CD4-positive, alpha-beta T cell (primary cell): ENCODE measurements at regions not wholly inside any gene's neighbourhood (a gene's known extent, or its start where the extent isn't known, plus 50 kb on each side); places are given as distances from the start of the nearest gene placed in this dataset.

ENCODE experiments used
- ATAC-seq: fragments of 200-7000 bp; cut with Tn5 transposase; one replicate; pipeline ENCODE4 v1.10.0; 2022; ENCODE audit warnings: mild to moderate bottlenecking; ENCODE audit not compliant: poor library complexity
- CTCF ChIA-PET: fragments of 350-600 bp; sonication (Branson Sonifier 250); formaldehyde crosslinking; loops from one replicate; lab custom pipeline; 2021; ENCODE audit warnings: antibody characterized with exemption, inconsistent platforms; lab: Charles Lee
- POLR2A ChIA-PET: fragments of 350-600 bp; sonication (Branson Sonifier 250); formaldehyde crosslinking; loops from one replicate; lab custom pipeline; 2021; ENCODE audit warnings: antibody characterized with exemption, inconsistent platforms; lab: Charles Lee
- DNase-seq, 14 experiments: peaks; one replicate each; pipeline ENCODE4 v3.0.0-alpha.2; 2013 to 2020; ENCODE audit warnings: mixed read lengths in 2 of 14
- H3K27ac ChIP-seq, 2 donors: one replicate each; pipeline versions ENCODE4 v1.5.1 to v1.7.0; 2013; ENCODE audit warnings: low read length in 2 of 2, low read depth in 1 of 2, mild to moderate bottlenecking in 1 of 2
- H3K27me3 ChIP-seq, 2 experiments: 1 replicate in 1 of 2; 2 replicates in 1 of 2; pipeline versions ENCODE4 v1.6.1 to v1.7.0; 2013; ENCODE audit warnings: low read length in 2 of 2, control low read depth in 1 of 2, mild to moderate bottlenecking in 1 of 2, moderate library complexity in 1 of 2; ENCODE audit not compliant: insufficient read depth in 2 of 2, control insufficient read depth in 1 of 2
- H3K36me3 ChIP-seq: one replicate; pipeline ENCODE4 v1.6.1; 2013; ENCODE audit warnings: low read length, control low read depth; ENCODE audit not compliant: insufficient read depth
- H3K4me1 ChIP-seq: one replicate; pipeline ENCODE4 v1.6.1; 2013; ENCODE audit warnings: low read length, control low read depth; ENCODE audit not compliant: insufficient read depth
- H3K4me3 ChIP-seq: one replicate; pipeline ENCODE4 v1.5.1; 2013; ENCODE audit warnings: mild to moderate bottlenecking, low read length, moderate library complexity
- H3K9me3 ChIP-seq, 2 experiments: 1 replicate in 1 of 2; 2 replicates in 1 of 2; pipeline versions ENCODE4 v1.6.1 to v1.7.0; 2013; ENCODE audit warnings: low read length in 2 of 2, mild to moderate bottlenecking in 2 of 2, control low read depth in 1 of 2, moderate library complexity in 1 of 2; ENCODE audit not compliant: control insufficient read depth in 1 of 2, insufficient read depth in 1 of 2
- H3K27ac Mint-ChIP-seq: one replicate; pipeline ENCODE4 v1.8.0; 2020; ENCODE audit warnings: mixed read lengths
- H3K27me3 Mint-ChIP-seq: one replicate; pipeline ENCODE4 v1.8.0; 2021; ENCODE audit warnings: mixed read lengths
- H3K36me3 Mint-ChIP-seq: one replicate; pipeline ENCODE4 v1.8.0; 2021; ENCODE audit warnings: low read depth, mixed read lengths
- H3K4me1 Mint-ChIP-seq: one replicate; pipeline ENCODE4 v1.8.0; 2021; ENCODE audit warnings: low read depth, mixed read lengths
- H3K4me3 Mint-ChIP-seq: one replicate; pipeline ENCODE4 v1.8.0; 2020; ENCODE audit warnings: mild to moderate bottlenecking, mixed read lengths
- H3K9me3 Mint-ChIP-seq: one replicate; pipeline ENCODE4 v1.8.0; 2020; ENCODE audit warnings: mixed read lengths
- intact Hi-C, 2 experiments: fragments of 100-400 bp; cut with DNase I in 1 of 2; cut with micrococcal nuclease in 1 of 2; formaldehyde crosslinking; loops; one replicate each; pipeline versions ENCODE4 v1.15.1 to v1.9.0; 2023 to 2025; cut with DNase I, micrococcal nuclease
- TF ChIP-seq, protein P1 (sequence below): fragments of 200-600 bp; IDR thresholded peaks from one replicate; pipeline ENCODE4 v1.8.0; 2022; ENCODE audit warnings: antibody characterized with exemption, mild to moderate bottlenecking

DNA sequence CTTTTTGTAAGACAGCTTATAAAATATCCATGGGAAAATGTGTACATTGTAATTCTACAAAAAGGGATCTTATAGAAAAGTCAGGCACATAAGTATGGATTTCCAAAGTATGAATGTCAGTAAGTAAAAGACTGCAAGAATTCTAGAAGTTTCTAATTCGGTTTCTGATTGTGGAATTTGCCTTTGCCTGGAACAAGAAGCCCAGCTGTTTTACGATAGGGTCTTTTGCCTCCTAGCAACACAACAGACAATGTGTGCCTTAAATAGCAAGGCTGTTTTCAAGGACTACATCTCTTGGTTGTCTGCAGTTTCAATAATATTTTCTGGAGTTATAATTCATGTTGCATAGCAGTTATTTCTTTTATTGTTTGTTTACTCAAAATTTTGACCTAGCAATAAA is 312.9 kb downstream of the MTX2 start:
- no peak overlapping the region for H3K27ac Mint-ChIP-seq

DNA sequence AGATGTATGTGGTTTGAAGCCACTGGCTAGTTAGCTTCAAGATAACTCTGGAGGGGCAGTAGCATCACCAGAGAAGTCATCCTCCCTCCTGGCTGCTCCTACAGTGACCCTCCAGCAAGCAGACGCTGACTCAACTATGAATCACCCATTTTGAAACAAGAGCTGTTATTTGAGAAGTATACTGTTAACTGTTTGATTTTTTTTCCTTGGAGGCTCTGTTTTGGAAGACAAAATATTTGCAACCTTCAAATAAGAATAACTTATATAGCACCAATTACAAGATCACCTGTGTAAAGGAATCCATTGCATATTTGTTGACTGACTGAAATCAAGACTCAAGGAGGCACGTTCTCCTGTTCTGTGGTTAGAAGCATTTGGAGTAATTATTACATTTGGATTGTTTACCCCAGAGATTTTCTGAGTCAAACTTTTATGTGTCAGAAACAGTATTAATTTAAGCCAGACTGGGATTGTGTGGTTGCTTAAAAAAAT is 313.8 kb downstream of the MTX2 start:
- Histone ChIP-seq H3K36me3 (no peaks in the 10 kb centered on the region), H3K27ac (no peak overlapping the region), H3K4me1 (no peaks in the 10 kb centered on the region), H3K27me3 (peaks cover 4 to 14% of the 10 kb centered on the region in 2 experiments), H3K4me3 (no peak overlapping the region), H3K9me3 (no peaks in the 10 kb centered on the region)
- TF ChIP-seq, protein P1, sequence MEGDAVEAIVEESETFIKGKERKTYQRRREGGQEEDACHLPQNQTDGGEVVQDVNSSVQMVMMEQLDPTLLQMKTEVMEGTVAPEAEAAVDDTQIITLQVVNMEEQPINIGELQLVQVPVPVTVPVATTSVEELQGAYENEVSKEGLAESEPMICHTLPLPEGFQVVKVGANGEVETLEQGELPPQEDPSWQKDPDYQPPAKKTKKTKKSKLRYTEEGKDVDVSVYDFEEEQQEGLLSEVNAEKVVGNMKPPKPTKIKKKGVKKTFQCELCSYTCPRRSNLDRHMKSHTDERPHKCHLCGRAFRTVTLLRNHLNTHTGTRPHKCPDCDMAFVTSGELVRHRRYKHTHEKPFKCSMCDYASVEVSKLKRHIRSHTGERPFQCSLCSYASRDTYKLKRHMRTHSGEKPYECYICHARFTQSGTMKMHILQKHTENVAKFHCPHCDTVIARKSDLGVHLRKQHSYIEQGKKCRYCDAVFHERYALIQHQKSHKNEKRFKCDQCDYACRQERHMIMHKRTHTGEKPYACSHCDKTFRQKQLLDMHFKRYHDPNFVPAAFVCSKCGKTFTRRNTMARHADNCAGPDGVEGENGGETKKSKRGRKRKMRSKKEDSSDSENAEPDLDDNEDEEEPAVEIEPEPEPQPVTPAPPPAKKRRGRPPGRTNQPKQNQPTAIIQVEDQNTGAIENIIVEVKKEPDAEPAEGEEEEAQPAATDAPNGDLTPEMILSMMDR, result no peak
- Mint-ChIP-seq H3K27ac (no peak overlapping the region), H3K4me1 (no peaks in the 10 kb centered on the region), H3K4me3 (no peak overlapping the region), H3K9me3 (no peaks in the 10 kb centered on the region), H3K36me3 (no peaks in the 10 kb centered on the region), H3K27me3 (peaks cover 43% of the 10 kb centered on the region)
- ChIA-PET CTCF (interaction anchor here (0.9 kb wide), 1 partner anchor 29 kb away, joined by 3 read pairs; no protein-coding TSS in a partner anchor), POLR2A (no interaction called here)
- no peak for DNase-seq
- ATAC-seq, result no peak
- intact Hi-C loops, result no loop called here

More for the DNA sequence above, 312.9 kb downstream of the MTX2 start:
- Histone ChIP-seq H3K4me1 (no peaks in the 10 kb centered on the region), H3K27ac (no peak overlapping the region), H3K27me3 (peaks cover 4 to 10% of the 10 kb centered on the region in 2 experiments), H3K9me3 (no peaks in the 10 kb centered on the region), H3K4me3 (no peak overlapping the region), H3K36me3 (no peaks in the 10 kb centered on the region)
- Mint-ChIP-seq H3K4me3 (no peak overlapping the region), H3K36me3 (no peaks in the 10 kb centered on the region), H3K9me3 (no peaks in the 10 kb centered on the region), H3K4me1 (no peaks in the 10 kb centered on the region), H3K27me3 (peaks cover 47% of the 10 kb centered on the region)
- DNase-seq, result no peak
- ChIA-PET CTCF (interaction anchor here (0.9 to 1.7 kb wide), 2 partner anchors 26 to 28 kb away, joined by 3 read pairs; no protein-coding TSS in a partner anchor), POLR2A (no interaction called here)
- TF ChIP-seq, protein P1, result no peak
- no peak for ATAC-seq
- intact Hi-C loops, result no loop called here

DNA sequence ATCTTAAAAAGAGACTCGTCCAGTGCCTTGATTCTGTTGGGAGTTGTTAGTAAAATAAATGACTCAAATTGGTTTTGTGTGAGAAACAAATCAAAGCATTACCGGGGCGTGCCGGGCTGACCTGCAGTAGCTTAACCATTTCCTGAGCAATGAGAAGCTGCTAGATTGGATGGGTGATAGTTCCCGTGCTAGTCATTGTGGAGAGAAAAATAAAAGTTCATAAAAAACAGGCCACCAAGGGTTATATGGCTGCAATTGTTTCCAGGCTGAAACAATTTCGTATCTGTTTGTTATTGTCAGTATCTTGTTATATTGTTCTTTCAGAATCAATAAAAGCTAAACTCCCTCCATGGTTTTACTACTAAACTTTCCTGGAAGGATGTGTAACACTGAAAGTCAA is 314.4 kb downstream of the MTX2 start:
- CTCF ChIA-PET, result no interaction called here
- Mint-ChIP-seq H3K27me3 (peaks cover 44% of the 10 kb centered on the region), H3K27ac (no peak overlapping the region), H3K4me1 (no peaks in the 10 kb centered on the region), H3K9me3 (no peaks in the 10 kb centered on the region), H3K4me3 (no peak overlapping the region), H3K36me3 (no peaks in the 10 kb centered on the region)
- H3K9me3 ChIP-seq, result no peaks in the 10 kb centered on the region
- H3K4me3 ChIP-seq, result no peak overlapping the region
- H3K27ac ChIP-seq, result no peak overlapping the region
- peaks cover 4 to 14% of the 10 kb centered on the region in 2 experiments for H3K27me3 ChIP-seq
- POLR2A ChIA-PET, result no interaction called here
- H3K4me1 ChIP-seq, result no peaks in the 10 kb centered on the region
- intact Hi-C loops, result no loop called here
- ATAC-seq, result no peak
- H3K36me3 ChIP-seq, result no peaks in the 10 kb centered on the region
- no peak for DNase-seq
- TF ChIP-seq, protein P1, result no peak
